Endodermal cell (in vitro differentiated cells): ENCODE measurements at regions not wholly inside any gene's neighbourhood (a gene's known extent, or its start where the extent isn't known, plus 50 kb on each side); places are given as distances from the start of the nearest gene placed in this dataset.
A peak's percentile ranks its signal among the peaks of the same experiment; 100 is the strongest.
"Not testable (repeated sequence)": the region's sequence is repeated elsewhere in the genome, so short reads cannot be mapped to it uniquely, and the experiment has no call there.

Experiments used
- DNase-seq: peaks from one replicate; pipeline ENCODE4 v3.0.0-alpha.2; 2017
- H3K27ac ChIP-seq: 2 replicates; pipeline ENCODE4 v1.5.1; 2013; ENCODE audit warnings: mild to moderate bottlenecking, low read depth, low read length, moderate library complexity
- H3K27me3 ChIP-seq: 2 replicates; pipeline ENCODE4 v1.6.1; 2013; ENCODE audit warnings: mild to moderate bottlenecking, low read length, moderate library complexity; ENCODE audit not compliant: insufficient read depth, control insufficient read depth, poor library complexity, severe bottlenecking
- H3K36me3 ChIP-seq: 2 replicates; pipeline ENCODE4 v1.7.0; 2013; ENCODE audit warnings: mild to moderate bottlenecking, low read length, moderate library complexity; ENCODE audit not compliant: control insufficient read depth, insufficient read depth
- H3K4me1 ChIP-seq: one replicate; pipeline ENCODE4 v1.7.0; 2013; ENCODE audit warnings: low read length; ENCODE audit not compliant: control insufficient read depth, insufficient read depth
- H3K4me3 ChIP-seq: 2 replicates; pipeline ENCODE4 v1.5.1; 2013; ENCODE audit warnings: mild to moderate bottlenecking, low read length, moderate library complexity
- H3K9ac ChIP-seq: 2 replicates; pipeline ENCODE4 v1.6.1; 2013; ENCODE audit warnings: mild to moderate bottlenecking, low read length, moderate library complexity; ENCODE audit not compliant: poor library complexity, severe bottlenecking; ENCODE audit errors: extremely low read depth
- H3K9me3 ChIP-seq: 2 replicates; pipeline ENCODE4 v1.6.1; 2013; ENCODE audit warnings: mild to moderate bottlenecking, low read length, moderate library complexity; ENCODE audit not compliant: control insufficient read depth
- H3K27ac Mint-ChIP-seq: 2 replicates; pipeline ENCODE4 v1.8.0; 2020; ENCODE audit warnings: mixed read lengths
- H3K27me3 Mint-ChIP-seq: 2 replicates; pipeline ENCODE4 v1.8.0; 2021; ENCODE audit warnings: mild to moderate bottlenecking, mixed read lengths; ENCODE audit not compliant: insufficient read depth
- H3K36me3 Mint-ChIP-seq: 2 replicates; pipeline ENCODE4 v1.8.0; 2020; ENCODE audit warnings: low read depth, mixed read lengths
- H3K4me1 Mint-ChIP-seq: 2 replicates; pipeline ENCODE4 v1.8.0; 2020; ENCODE audit warnings: mixed read lengths
- H3K4me3 Mint-ChIP-seq: 2 replicates; pipeline ENCODE4 v1.8.0; 2020; ENCODE audit warnings: mild to moderate bottlenecking, moderate library complexity, mixed read lengths
- H3K9me3 Mint-ChIP-seq: 2 replicates; pipeline ENCODE4 v1.8.0; 2020; ENCODE audit warnings: mild to moderate bottlenecking, mixed read lengths
- CTCF ChIP-seq: fragments of 200-600 bp; sonication (generic); conservative IDR thresholded peaks from 2 replicates; pipeline ENCODE4 v1.5.0; 2021; ENCODE audit warnings: antibody characterized with exemption, mild to moderate bottlenecking
- WGBS, 2 experiments: methylation state at CpG; one replicate each; pipeline versions ENCODE4 v1.1.5 to v1.1.7; 2013; ENCODE audit warnings: missing lambda C conversion rate in 2 of 2, mixed read lengths in 1 of 2; ENCODE audit not compliant: insufficient coverage in 1 of 2, insufficient read length in 1 of 2; 5-methylcytosine and 5-hydroxymethylcytosine counted together

- H3K9me3 ChIP-seq: peaks cover 5% of the 10 kb centered on the region
- Mint-ChIP-seq H3K4me1 (no peaks in the 10 kb centered on the region), H3K36me3 (peaks cover 2% of the 10 kb centered on the region), H3K27ac (no peak overlapping the region), H3K4me3 (no peak overlapping the region), H3K9me3 (peaks cover 13% of the 10 kb centered on the region), H3K27me3 (peaks cover 42% of the 10 kb centered on the region)
- WGBS, 2 experiments: 17 to 21% methylated on average over 3 of the region's 3 CpGs
- no peak overlapping the region for H3K27ac ChIP-seq
- peak; percentile 83 for DNase-seq
- H3K4me3 ChIP-seq: no peak overlapping the region
- peaks cover 10% of the 10 kb centered on the region for H3K27me3 ChIP-seq
- no peaks in the 10 kb centered on the region for H3K4me1 ChIP-seq
- peak; percentile 73 for TF ChIP-seq CTCF
- no peaks in the 10 kb centered on the region for H3K36me3 ChIP-seq
- no peak overlapping the region for H3K9ac ChIP-seq
These were observed 52.8 kb upstream of the SRSF6 start for GRCh38 chr20:43404878-43405277.

GRCh38 chr20:43400882-43401281 lies 56.8 kb upstream of the SRSF6 start:
- H3K27me3 ChIP-seq, H3K9me3 Mint-ChIP-seq, H3K4me3 Mint-ChIP-seq, H3K4me1 Mint-ChIP-seq, H3K36me3 Mint-ChIP-seq, H3K9ac ChIP-seq, DNase-seq, H3K9me3 ChIP-seq, H3K36me3 ChIP-seq, H3K4me1 ChIP-seq, H3K27ac Mint-ChIP-seq, H3K4me3 ChIP-seq, H3K27ac ChIP-seq: not testable (repeated sequence)
- WGBS, 2 experiments: 92 to 100% methylated on average over 3 to 4 of the region's 6 CpGs
- H3K27me3 Mint-ChIP-seq: peaks cover 16% of the 10 kb centered on the region

GRCh38 chr20:43398676-43399324 lies 58.9 kb upstream of the SRSF6 start:
- 92 to 93% methylated on average over 8 of the region's 8 CpGs for WGBS, 2 experiments
- H3K36me3 ChIP-seq: no peaks in the 10 kb centered on the region
- H3K27me3 ChIP-seq: no peaks in the 10 kb centered on the region
- H3K9ac ChIP-seq: no peak overlapping the region
- no peak for TF ChIP-seq CTCF
- Mint-ChIP-seq H3K27ac (no peak overlapping the region), H3K9me3 (no peaks in the 10 kb centered on the region), H3K36me3 (no peaks in the 10 kb centered on the region), H3K4me1 (peaks cover 7% of the 10 kb centered on the region), H3K4me3 (no peak overlapping the region), H3K27me3 (peaks cover 11% of the 10 kb centered on the region)
- no peaks in the 10 kb centered on the region for H3K9me3 ChIP-seq
- H3K27ac ChIP-seq: no peak overlapping the region
- no peak overlapping the region for H3K4me3 ChIP-seq
- H3K4me1 ChIP-seq: no peaks in the 10 kb centered on the region
- no peak for DNase-seq

GRCh38 chr20:43397147-43397546 lies 60.5 kb upstream of the SRSF6 start:
- Mint-ChIP-seq H3K4me1 (peaks cover 7% of the 10 kb centered on the region), H3K27me3 (no peaks in the 10 kb centered on the region)
- 76 to 100% methylated on average over 1 to 2 of the region's 2 CpGs for WGBS, 2 experiments

More at GRCh38 chr20:43397147-43397546, 60.5 kb upstream of the SRSF6 start:
- no peak for TF ChIP-seq CTCF
- H3K4me3 ChIP-seq: no peak overlapping the region
- Mint-ChIP-seq H3K4me3 (no peak overlapping the region), H3K36me3 (no peaks in the 10 kb centered on the region), H3K9me3 (no peaks in the 10 kb centered on the region), H3K27ac (no peak overlapping the region)
- H3K27me3 ChIP-seq: no peaks in the 10 kb centered on the region
- DNase-seq: no peak
- H3K4me1 ChIP-seq: no peaks in the 10 kb centered on the region
- no peak overlapping the region for H3K9ac ChIP-seq
- H3K9me3 ChIP-seq: no peaks in the 10 kb centered on the region
- no peaks in the 10 kb centered on the region for H3K36me3 ChIP-seq
- H3K27ac ChIP-seq: no peak overlapping the region
